GM20000 (cell line): ENCODE measurements at regions not wholly inside any gene's neighbourhood (a gene's known extent, or its start where the extent isn't known, plus 50 kb on each side); places are given as distances from the start of the nearest gene placed in this dataset.

Experiments used
- DNase-seq: peaks from one replicate; pipeline ENCODE4 v3.0.0; 2012; ENCODE audit warnings: low spot score
- TF ChIP-seq, protein P1 (sequence below): IDR thresholded peaks from 2 replicates; pipeline ENCODE4 v1.5.1; 2012; ENCODE audit warnings: mild to moderate bottlenecking, control low read depth; ENCODE audit errors: extremely low read depth, missing control alignments

DNA sequence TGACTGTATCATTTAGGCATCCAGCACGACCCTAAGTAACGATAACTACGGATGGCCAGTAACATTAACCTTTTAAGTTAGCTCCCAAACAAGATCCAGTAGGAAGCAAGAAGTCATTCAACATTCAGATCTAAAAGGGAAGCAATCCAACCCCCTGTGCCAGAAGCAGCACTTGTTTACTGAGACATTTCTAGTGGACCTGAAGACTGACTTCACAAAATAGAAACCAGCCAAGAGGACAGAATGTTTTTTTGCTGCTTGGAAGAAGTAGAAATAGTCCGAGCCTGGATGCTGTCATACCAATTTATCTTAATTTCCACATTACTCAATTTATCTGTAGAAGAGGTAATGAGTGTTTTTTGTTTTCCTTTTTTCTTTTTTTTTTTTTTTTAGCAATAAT lies 88.0 kb upstream of the CTTNBP2 start:
- TF ChIP-seq, protein P1, sequence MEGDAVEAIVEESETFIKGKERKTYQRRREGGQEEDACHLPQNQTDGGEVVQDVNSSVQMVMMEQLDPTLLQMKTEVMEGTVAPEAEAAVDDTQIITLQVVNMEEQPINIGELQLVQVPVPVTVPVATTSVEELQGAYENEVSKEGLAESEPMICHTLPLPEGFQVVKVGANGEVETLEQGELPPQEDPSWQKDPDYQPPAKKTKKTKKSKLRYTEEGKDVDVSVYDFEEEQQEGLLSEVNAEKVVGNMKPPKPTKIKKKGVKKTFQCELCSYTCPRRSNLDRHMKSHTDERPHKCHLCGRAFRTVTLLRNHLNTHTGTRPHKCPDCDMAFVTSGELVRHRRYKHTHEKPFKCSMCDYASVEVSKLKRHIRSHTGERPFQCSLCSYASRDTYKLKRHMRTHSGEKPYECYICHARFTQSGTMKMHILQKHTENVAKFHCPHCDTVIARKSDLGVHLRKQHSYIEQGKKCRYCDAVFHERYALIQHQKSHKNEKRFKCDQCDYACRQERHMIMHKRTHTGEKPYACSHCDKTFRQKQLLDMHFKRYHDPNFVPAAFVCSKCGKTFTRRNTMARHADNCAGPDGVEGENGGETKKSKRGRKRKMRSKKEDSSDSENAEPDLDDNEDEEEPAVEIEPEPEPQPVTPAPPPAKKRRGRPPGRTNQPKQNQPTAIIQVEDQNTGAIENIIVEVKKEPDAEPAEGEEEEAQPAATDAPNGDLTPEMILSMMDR, result no peak
- no peak for DNase-seq

DNA sequence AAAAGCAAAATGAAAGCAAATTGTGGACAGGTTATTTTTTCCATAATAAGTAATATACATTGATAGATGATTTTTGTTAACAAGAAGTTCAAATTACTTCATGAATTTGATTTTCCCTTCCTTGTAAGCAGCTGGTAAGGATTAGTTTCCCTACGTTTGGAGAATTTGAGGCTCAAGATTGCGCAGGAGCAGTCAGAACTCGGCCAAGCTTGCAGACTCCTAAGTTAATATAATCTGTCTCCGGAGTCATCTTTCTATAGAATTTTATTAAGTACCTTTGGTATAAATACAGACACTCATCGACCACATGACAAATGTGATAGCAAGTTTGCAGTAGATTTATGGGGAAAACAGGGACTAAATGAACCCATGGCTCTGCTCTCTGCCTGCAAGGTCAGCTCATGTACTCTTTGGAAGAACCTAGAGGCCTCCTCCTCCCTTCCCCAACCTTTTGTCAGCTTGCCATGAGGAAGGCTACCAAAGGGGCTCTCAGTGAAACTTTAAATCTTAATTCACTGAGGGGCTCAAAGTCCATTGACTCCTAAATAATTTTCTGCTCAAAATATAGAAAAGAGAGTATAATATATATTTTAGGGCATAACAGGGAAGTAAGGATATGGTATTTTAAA lies 89.2 kb upstream of the CTTNBP2 start:
- TF ChIP-seq, protein P1, result no peak

DNA sequence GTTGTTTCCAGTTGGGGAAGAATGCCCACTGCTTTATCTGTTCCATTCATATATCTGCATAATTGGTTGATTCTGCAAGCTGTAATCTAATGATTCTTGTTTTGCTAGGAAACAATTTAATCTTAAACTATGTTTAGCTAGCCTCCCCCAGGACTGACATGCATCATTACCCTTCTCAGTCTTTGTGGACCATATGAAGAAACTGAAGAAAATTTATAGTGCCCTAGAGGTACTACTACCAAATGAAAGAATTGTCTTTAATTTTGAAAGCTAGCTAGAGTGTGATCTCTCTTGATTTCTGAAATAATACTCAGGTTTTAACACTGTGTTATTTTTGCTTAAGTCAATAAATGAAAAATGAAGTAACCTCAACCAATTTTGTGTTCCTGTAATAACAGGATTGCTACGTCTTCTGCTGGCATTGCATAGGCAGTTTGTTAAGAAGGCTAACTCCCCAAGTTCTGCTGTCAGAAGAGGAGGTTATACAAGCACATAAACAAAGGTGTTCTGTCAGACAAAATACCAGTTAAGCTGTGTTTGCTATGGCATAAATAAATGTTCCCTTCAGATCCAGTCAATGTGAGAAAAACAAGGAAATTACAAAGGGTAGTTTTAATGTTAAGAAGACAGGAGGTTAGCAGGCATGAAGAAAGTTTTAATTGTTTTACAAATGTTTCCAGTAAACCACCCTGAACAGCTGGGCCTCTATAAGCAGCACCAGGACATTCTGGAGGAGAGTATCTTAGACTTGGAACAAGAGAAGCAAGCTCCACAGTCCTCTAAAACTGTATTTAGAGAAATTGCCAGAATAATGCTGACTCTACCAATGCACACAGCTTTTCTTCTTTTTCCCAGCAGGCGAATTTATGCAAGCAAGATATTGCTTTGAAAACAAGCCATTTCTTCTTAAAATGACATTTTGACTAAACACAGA lies 90.3 kb upstream of the CTTNBP2 start:
- TF ChIP-seq, protein P1, result no peak
- DNase-seq, result no peak

More for the DNA sequence above, 89.2 kb upstream of the CTTNBP2 start:
- DNase-seq, result no peak

DNA sequence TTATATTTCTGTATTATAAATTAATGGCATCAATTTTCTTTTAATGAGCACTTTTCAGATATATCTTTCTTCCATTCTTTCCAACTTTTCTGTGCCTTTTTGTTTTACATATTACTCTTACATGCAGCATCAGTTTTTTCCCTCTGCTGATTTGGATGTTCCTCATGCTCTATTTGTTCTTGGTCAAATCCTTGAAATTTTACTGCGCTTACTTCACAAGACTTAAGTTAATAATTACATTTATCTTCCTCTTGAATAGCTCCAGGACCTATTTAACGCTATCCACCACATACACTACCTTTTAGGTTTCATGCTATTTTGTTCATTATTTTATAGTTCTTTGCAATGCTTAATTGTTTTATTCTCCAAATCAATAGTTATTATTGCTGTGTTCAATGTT lies 97.6 kb upstream of the CTTNBP2 start:
- no peak for DNase-seq
- TF ChIP-seq, protein P1, result no peak

DNA sequence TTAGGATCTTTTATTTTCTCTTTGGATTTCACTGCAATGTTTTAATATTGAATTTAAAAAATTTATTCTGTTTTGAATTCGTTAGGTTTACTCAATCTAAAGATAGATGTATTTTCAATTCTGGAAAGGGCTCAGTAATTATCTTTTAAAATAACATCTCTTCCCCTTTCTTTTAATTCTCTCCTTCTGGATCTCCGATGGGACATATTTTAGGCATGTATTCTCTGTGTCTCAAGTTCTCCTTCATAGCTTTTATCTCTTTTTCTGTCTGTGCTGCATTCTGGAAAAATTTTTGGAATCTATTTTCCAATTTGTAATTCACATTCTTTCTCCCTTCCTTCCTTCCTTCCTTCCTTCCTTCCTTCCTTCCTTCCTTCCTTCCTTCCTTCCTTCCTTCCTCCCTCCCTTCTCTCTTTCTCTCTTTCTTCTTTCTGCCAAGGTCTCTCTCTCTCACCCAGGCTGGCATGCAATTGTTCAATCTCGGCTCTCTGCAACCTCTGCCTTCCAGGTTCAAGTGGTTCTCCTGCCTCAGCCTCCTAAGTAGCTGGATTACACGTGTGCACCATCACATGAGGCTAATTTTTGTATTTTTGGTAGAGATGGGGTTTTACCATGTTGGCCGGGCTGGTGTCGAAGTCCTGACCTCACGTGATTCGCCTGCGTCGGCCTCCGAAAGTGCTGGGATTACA lies 98.5 kb upstream of the CTTNBP2 start:
- TF ChIP-seq, protein P1, result no peak
- DNase-seq, result no peak

DNA sequence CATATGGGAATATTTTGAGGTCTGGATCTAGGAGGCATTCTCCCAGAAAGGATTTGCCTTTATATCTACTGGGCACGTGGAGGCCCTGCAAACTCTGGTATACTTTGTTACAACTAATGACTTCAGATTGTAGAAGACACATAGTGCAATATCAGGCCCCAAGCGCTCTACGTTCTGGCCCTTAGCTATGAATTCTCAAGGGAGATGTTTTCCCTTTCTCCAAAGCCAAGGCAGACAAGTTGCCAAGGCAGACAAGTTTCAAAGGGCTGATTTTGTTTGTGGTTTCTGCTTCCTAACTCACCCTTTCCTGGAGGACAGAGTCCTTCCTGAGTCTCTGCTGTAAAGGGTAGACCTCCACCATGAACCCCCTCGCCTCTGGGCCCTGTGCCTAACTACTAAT lies 99.4 kb upstream of the CTTNBP2 start:
- DNase-seq, result no peak
- TF ChIP-seq, protein P1, result no peak

DNA sequence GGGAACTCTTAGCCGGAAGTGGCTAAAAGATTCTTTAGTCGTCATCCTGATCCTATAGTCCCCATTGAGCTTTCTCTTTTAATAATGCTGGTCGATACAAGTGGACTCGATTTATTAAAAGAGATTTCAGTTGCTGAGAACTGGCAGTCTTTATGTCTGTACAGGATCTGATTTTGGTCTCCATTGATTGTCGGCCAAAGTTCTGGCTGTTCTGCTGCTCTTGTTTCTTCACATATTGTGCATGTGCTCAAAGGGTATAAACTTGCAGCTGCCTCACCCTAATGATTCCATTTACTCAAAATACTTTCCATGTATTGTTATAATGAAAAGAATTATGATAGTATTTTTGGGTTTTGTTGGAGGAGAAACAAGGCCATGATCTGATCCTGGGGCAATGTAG lies 100.7 kb upstream of the CTTNBP2 start:
- TF ChIP-seq, protein P1, result no peak
- no peak for DNase-seq
